ENCODE measurements at regions not wholly inside any gene's neighbourhood (a gene's known extent, or its start where the extent isn't known, plus 50 kb on each side); places are given as distances from the start of the nearest gene placed in this dataset.

- H2AFZ ChIP-seq (ENCODE audit: low read depth) = no peak overlapping the region
- H3K9me3 ChIP-seq = no peaks in the 10 kb centered on the region
- no peaks in the 10 kb centered on the region for H3F3A ChIP-seq (replicated peaks; ENCODE audit: insufficient read depth)
- no peaks in the 10 kb centered on the region for H3K27me3 ChIP-seq (ENCODE audit: insufficient read depth)
- H3K27ac ChIP-seq (ENCODE audit: low read depth in 2 of 2, low read length in 1 of 2) = no peak overlapping the region
- H3K4me3 ChIP-seq (ENCODE audit: low read depth in 2 of 2, low read length in 1 of 2) = no peak overlapping the region
- CTCF ChIA-PET = interaction anchor here (1.1 kb wide), 1 partner anchor 225 kb away, joined by 4 read pairs; no protein-coding TSS in a partner anchor
- no peak for DNase-seq
- WGBS (ENCODE audit: low lambda C conversion rate) = 78% methylated on average over 4 of the region's 5 CpGs
- H4K20me1 ChIP-seq (ENCODE audit: insufficient read depth) = no peaks in the 10 kb centered on the region
- no peak for TF ChIP-seq EZH2phosphoT487 (IDR thresholded peaks at IDR 0.05; ENCODE audit: borderline replicate concordance, low read depth)
- no peak for TF ChIP-seq FOSL2 (IDR thresholded peaks at IDR 0.05; ENCODE audit: borderline replicate concordance, low read depth)
- TF ChIP-seq TCF12 (IDR thresholded peaks at IDR 0.05) = no peak
- no peak for TF ChIP-seq RCOR1 (IDR thresholded peaks at IDR 0.05; ENCODE audit: low read length)
- no peak for TF ChIP-seq MEF2A (IDR thresholded peaks at IDR 0.05; ENCODE audit: borderline replicate concordance, low read depth)
- no peak for TF ChIP-seq TEAD4 (IDR thresholded peaks at IDR 0.05; ENCODE audit: borderline replicate concordance, insufficient read depth)
- no peaks in the 10 kb centered on the region for H3K36me3 ChIP-seq (replicated peaks in 1 of 2; ENCODE audit: control insufficient read depth in 1 of 2, insufficient read depth in 2 of 2, low read length in 1 of 2)
- no peak overlapping the region for H3K4me2 ChIP-seq
- no peaks in the 10 kb centered on the region for H3K79me2 ChIP-seq (ENCODE audit: insufficient read depth)
- H3K9ac ChIP-seq = no peak overlapping the region
- no peaks in the 10 kb centered on the region for H3K9me2 ChIP-seq
- peaks cover 0 to 18% of the 10 kb centered on the region in 2 experiments; a peak in 2 of 4 replicates for H3K4me1 ChIP-seq (ENCODE audit: control insufficient read depth in 1 of 2, insufficient read depth in 2 of 2, low read depth in 1 of 2, low read length in 1 of 2)
- POLR2A ChIA-PET = no interaction called here
Observed at GRCh38 chr2:217291259-217291658, 431.4 kb upstream of the TNP1 start.

GRCh38 chr2:217290467-217290866 lies 430.6 kb upstream of the TNP1 start:
- no peak for DNase-seq
- POLR2A ChIA-PET = no interaction called here
- H3K27ac ChIP-seq (ENCODE audit: low read depth in 2 of 2, low read length in 1 of 2) = peak overlapping the region in 1 of 2 experiments; percentile 82; a peak in 2 of 4 replicates
- CTCF ChIA-PET = interaction anchor here (0.8 to 1.2 kb wide), 4 partner anchors 124 to 594 kb away, joined by 3 to 7 read pairs (median 4); no protein-coding TSS in a partner anchor
- H3K9ac ChIP-seq = no peak overlapping the region
- no peaks in the 10 kb centered on the region for H3K79me2 ChIP-seq (ENCODE audit: insufficient read depth)
- no peaks in the 10 kb centered on the region for H3K36me3 ChIP-seq (replicated peaks in 1 of 2; ENCODE audit: control insufficient read depth in 1 of 2, insufficient read depth in 2 of 2, low read length in 1 of 2)
- H4K20me1 ChIP-seq (ENCODE audit: insufficient read depth) = no peaks in the 10 kb centered on the region
- H3K4me2 ChIP-seq = no peak overlapping the region
- no peak overlapping the region for H3K4me3 ChIP-seq (ENCODE audit: low read depth in 2 of 2, low read length in 1 of 2)
- no peaks in the 10 kb centered on the region for H3F3A ChIP-seq (replicated peaks; ENCODE audit: insufficient read depth)
- no peaks in the 10 kb centered on the region for H3K27me3 ChIP-seq (ENCODE audit: insufficient read depth)
- no peak overlapping the region for H2AFZ ChIP-seq (ENCODE audit: low read depth)
- H3K9me2 ChIP-seq = no peaks in the 10 kb centered on the region
- peaks cover 0 to 18% of the 10 kb centered on the region in 2 experiments; a peak in 2 of 4 replicates for H3K4me1 ChIP-seq (ENCODE audit: control insufficient read depth in 1 of 2, insufficient read depth in 2 of 2, low read depth in 1 of 2, low read length in 1 of 2)
- TF ChIP-seq NRF1 (IDR thresholded peaks at IDR 0.05; ENCODE audit: low read depth, low read length) = no peak
- TF ChIP-seq JUND (IDR thresholded peaks at IDR 0.05) = no peak
- TF ChIP-seq TEAD4 (IDR thresholded peaks at IDR 0.05; ENCODE audit: borderline replicate concordance, insufficient read depth) = no peak
- TF ChIP-seq ELF1 (IDR thresholded peaks at IDR 0.05) = no peak
- TF ChIP-seq YY1 (IDR thresholded peaks at IDR 0.05; ENCODE audit: low read depth) = no peak
- TF ChIP-seq USF2 (IDR thresholded peaks at IDR 0.05; ENCODE audit: borderline replicate concordance, low read depth, low read length) = no peak
- TF ChIP-seq SIN3A (IDR thresholded peaks at IDR 0.05; ENCODE audit: borderline replicate concordance, low read depth, low read length) = no peak
- no peak for TF ChIP-seq MEF2A (IDR thresholded peaks at IDR 0.05; ENCODE audit: borderline replicate concordance, low read depth)
- no peak for TF ChIP-seq GATA2 (CRISPR knock-in tag; IDR thresholded peaks at IDR 0.05)
- TF ChIP-seq NFIC (IDR thresholded peaks at IDR 0.05; ENCODE audit: borderline replicate concordance) = no peak
- no peak for TF ChIP-seq MAX (IDR thresholded peaks at IDR 0.05; ENCODE audit: low read depth)
- TF ChIP-seq RCOR1 (IDR thresholded peaks at IDR 0.05; ENCODE audit: low read length) = no peak
- H3K9me3 ChIP-seq = no peaks in the 10 kb centered on the region
